Activated CD4-positive, alpha-beta memory T cell treated with anti-CD3 and anti-CD28 coated beads for 36 hours (primary cell): ENCODE measurements at regions not wholly inside any gene's neighbourhood (a gene's known extent, or its start where the extent isn't known, plus 50 kb on each side); places are given as distances from the start of the nearest gene placed in this dataset.
"Not testable (repeated sequence)": the region's sequence is repeated elsewhere in the genome, so short reads cannot be mapped to it uniquely, and the experiment has no call there.

ENCODE experiments used
- CTCF ChIA-PET: fragments of 350-600 bp; sonication (Branson Sonifier 250); formaldehyde crosslinking; loops from one replicate; lab custom pipeline; 2021; ENCODE audit warnings: antibody characterized with exemption, inconsistent platforms; lab: Charles Lee
- POLR2A ChIA-PET: fragments of 350-600 bp; sonication (Branson Sonifier 250); formaldehyde crosslinking; loops from one replicate; lab custom pipeline; 2021; ENCODE audit warnings: antibody characterized with exemption; lab: Charles Lee
- DNase-seq: peaks from one replicate; pipeline ENCODE4 v3.0.0-alpha.2; 2020
- H3K27ac Mint-ChIP-seq: one replicate; pipeline ENCODE4 v1.8.0; 2021; ENCODE audit warnings: mixed read lengths
- H3K27me3 Mint-ChIP-seq: one replicate; pipeline ENCODE4 v1.8.0; 2021; ENCODE audit warnings: mixed read lengths
- H3K36me3 Mint-ChIP-seq: one replicate; pipeline ENCODE4 v1.8.0; 2021; ENCODE audit warnings: mixed read lengths
- H3K4me1 Mint-ChIP-seq: one replicate; pipeline ENCODE4 v1.8.0; 2021; ENCODE audit warnings: low read depth, mixed read lengths
- H3K4me3 Mint-ChIP-seq: one replicate; pipeline ENCODE4 v1.8.0; 2021; ENCODE audit warnings: mild to moderate bottlenecking, mixed read lengths
- H3K9me3 Mint-ChIP-seq: one replicate; pipeline ENCODE4 v1.8.0; 2021; ENCODE audit warnings: mixed read lengths
- intact Hi-C: fragments of 100-400 bp; cut with micrococcal nuclease; formaldehyde crosslinking; loops from one replicate; pipeline ENCODE4 v1.15.1; 2023

DNA sequence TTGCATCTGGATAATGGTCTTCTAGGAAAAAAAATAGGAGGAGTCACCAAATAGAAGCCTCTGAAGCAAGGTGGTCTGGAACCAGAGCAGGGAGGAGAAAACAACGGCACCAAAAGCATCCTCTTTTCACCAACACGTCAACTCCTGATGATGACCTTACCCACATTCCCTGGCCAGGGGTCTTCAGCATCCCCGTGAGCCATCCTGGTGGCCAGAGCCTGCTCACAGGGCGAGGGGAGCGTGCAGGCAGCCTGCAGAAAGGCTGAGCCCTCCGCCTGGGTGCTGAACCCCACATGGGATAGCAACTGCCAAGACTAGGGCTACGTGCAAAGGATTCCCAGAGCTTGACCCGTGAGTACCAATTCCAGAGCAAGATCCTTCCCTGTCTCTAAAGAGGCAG lies 191.0 kb downstream of the NDUFA10 start:
- Mint-ChIP-seq H3K36me3 (no peaks in the 10 kb centered on the region), H3K4me3 (no peak overlapping the region), H3K9me3 (peaks cover 4% of the 10 kb centered on the region), H3K27ac (no peak overlapping the region), H3K4me1 (no peaks in the 10 kb centered on the region), H3K27me3 (no peaks in the 10 kb centered on the region)
- intact Hi-C loops: no loop called here
- ChIA-PET CTCF (no interaction called here), POLR2A (no interaction called here)
- no peak for DNase-seq

DNA sequence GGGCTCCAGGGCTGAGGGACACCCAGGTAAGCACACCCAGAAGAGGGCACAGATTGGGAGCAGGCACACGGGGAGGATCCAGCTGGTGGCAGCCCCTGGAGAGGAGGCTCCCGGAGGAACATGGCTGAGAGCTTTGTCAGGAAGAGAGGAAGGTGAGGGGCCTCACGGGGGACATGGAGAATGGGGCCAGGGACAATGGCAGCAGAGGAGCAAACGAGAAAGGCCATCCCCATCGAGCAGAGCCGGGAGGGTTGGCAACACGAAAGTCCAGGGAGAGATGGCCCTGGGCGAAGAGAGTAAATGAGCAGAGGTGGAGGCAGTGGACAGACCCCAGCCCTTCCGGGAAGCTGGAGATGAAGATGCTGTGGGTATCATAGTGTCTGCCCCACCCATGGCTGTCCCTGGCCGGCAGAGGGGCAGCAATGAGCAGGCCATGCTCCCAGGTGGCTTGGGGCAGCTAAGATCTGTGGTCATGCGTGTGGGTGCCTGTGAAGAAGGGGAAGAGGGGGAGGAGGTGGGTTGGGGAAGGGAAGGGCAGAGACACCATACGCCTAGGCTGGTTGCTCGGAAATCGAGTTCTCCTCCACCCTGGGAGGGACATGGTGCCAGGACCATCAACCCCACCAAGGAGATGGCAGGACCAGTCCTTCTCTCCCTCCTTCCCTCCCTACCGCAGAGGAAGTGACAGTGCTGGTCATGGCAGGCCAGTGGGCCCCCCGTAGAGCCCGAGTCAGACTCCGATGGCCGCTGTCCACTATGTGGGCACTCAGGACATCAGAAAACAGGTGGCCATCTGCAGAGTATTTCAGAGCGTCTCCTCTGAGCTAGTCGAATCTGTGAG lies 191.7 kb downstream of the NDUFA10 start:
- H3K9me3 Mint-ChIP-seq: peaks cover 4% of the 10 kb centered on the region
- no peak overlapping the region for H3K27ac Mint-ChIP-seq
- H3K27me3 Mint-ChIP-seq: no peaks in the 10 kb centered on the region
- intact Hi-C loops: no loop called here
- ChIA-PET CTCF (no interaction called here), POLR2A (no interaction called here)
- no peak overlapping the region for H3K4me3 Mint-ChIP-seq
- H3K4me1 Mint-ChIP-seq: no peaks in the 10 kb centered on the region
- no peak for DNase-seq
- H3K36me3 Mint-ChIP-seq: no peaks in the 10 kb centered on the region

DNA sequence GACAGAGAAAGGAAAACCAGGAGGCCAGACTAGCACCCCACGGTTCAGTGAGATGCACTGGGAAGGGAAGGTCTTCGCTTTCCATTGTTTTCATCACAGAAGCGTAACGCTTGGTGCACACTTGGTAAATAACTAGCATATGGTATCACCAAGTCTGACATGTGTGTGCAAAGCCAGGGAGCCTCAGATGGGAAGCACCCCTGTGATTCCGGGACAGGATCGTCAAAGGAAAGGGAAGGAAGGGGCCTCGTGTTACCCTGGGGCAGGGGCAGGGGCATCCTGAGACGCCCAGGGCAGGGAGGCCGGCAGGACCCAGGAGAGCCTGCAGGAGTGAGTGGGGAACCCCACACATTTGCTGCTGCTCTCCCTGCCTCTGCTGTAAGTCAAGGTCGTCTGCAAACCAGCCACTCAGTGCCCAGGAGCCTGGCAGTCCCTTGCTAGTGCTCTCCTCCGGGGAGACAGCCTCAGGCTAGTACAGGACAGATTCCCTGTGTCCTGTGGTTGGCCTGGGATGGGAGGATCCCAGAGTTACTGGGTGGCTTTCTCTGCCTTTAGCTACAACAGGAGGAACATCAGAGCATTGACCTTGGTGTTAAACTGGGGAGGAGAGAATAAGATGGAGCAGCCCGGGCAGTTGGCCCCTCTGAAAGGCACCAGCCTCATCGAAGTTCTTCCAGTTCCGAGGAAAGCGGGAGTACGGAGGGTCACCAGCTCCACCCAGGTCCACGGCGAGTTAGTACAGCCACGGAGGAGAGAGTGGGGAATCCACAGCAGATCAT lies 192.5 kb downstream of the NDUFA10 start:
- Mint-ChIP-seq H3K36me3 (no peaks in the 10 kb centered on the region), H3K9me3 (peaks cover 4% of the 10 kb centered on the region), H3K4me1 (no peaks in the 10 kb centered on the region), H3K4me3 (no peak overlapping the region), H3K27ac (no peak overlapping the region), H3K27me3 (no peaks in the 10 kb centered on the region)
- ChIA-PET POLR2A (no interaction called here), CTCF (no interaction called here)
- intact Hi-C loops: no loop called here
- no peak for DNase-seq

DNA sequence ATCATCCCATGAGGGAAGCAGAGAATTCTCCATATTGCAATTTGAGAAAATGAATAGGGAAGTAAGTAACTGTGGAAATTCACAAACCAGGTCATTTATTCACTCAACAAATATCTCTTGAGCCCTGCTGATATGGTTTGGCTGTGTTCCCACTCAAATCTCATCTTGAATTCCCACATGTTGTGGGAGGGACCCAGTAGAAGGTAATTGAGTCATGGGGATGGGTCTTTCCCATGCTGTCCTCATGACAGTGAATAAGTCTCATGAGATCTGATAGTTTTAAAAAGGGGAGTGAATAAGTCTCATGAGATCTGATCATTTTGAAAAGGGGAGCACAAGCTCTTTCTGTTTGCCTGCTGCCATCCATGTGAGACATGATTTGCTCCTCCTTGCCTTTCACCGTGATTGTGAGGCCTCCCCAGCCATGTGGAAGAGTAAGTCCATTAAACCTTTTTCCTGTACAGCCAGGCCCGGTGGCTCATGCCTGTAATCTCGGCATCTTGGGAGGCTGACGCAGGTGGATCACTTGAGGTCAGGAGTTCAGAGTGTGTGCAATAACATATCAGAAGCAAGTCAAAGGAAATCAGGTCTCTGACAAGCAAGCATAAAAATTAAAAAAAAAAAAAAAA lies 193.2 kb downstream of the NDUFA10 start:
- DNase-seq: no peak
- H3K9me3 Mint-ChIP-seq: peaks cover 2% of the 10 kb centered on the region
- H3K27ac Mint-ChIP-seq: no peak overlapping the region
- intact Hi-C loops: no loop called here
- ChIA-PET POLR2A (no interaction called here), CTCF (no interaction called here)
- no peaks in the 10 kb centered on the region for H3K27me3 Mint-ChIP-seq
- H3K4me3 Mint-ChIP-seq: no peak overlapping the region
- H3K4me1 Mint-ChIP-seq: no peaks in the 10 kb centered on the region
- no peaks in the 10 kb centered on the region for H3K36me3 Mint-ChIP-seq

DNA sequence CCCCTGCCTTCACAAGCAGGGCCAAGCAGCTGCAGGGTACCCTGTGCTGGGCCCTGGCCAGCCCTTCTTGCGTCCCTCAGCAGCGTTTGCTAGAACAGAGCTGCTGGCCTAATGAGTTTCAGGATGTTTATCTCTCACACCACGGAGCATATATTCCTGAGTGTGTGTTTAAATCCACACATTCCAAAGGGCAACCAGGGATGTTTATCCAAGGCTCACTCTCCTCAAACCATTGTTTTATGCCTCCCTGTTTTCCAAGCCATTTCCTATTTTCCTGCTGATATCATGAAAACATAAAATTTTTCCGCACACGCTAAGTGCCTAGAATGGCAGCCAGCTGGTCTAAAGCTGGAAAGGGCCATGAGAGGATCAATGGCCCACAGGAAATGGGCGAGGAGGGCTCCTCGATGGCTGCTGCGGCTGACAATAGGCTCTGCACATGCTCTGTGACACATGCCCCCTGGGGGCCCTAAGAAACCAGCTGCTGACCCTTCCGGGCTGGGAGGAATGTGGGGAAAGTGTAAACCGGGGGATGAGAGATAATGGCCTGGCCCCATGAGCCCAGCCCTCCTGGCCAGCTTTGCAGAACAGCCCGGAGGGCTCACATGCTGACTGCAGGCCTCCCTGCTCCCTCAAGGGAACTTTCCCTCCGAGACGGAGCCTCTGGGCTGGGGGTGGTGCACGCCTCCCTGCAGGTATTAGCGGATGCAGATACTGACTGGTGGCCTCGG lies 194.0 kb downstream of the NDUFA10 start:
- POLR2A ChIA-PET: no interaction called here
- intact Hi-C loops: no loop called here
- H3K27me3 Mint-ChIP-seq: no peaks in the 10 kb centered on the region
- no peaks in the 10 kb centered on the region for H3K4me1 Mint-ChIP-seq
- no peak for DNase-seq
- no peaks in the 10 kb centered on the region for H3K9me3 Mint-ChIP-seq
- H3K4me3 Mint-ChIP-seq: no peak overlapping the region
- no peak overlapping the region for H3K27ac Mint-ChIP-seq
- CTCF ChIA-PET: no interaction called here
- no peaks in the 10 kb centered on the region for H3K36me3 Mint-ChIP-seq

DNA sequence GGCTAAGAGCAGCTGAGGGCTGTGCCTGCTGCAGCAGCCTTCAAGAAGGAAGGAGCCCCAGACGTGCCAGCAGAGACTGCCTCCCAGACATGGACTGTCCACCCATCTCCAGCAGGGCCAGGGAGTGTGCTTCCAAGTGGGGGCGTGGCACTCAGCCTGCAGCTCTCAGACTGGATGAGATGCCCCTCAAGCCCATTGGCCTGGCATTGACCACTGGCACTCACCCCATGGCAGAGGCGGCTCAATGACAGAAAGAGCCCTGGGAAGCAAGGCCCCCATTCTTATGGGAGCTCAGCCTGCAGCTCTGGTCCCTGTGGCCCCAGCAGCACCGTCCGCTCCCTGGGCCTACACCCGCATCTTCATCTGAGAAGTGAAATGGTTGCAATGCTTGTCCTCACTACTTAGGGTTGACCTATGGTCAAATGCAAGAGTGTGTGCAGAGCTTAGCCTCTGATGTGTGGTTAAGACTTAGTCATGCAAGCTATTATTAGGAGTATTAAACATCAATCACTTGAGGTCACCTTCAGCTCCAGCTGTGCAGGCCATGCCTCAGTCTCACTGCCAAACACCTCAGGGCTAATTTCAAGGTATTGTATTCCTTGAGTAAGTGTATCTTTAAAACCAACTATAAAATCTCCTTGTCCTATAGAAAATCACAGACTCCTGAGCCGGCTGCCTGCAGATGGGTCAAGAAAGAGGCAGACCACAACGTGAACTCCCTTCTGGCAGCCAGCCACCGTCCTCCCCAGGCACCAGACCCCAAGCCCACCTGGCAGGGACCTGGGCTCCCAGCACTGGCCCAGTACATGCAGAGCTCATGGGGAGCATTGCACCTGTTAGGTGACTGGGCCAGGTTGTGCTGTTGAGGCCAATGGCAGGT lies 194.8 kb downstream of the NDUFA10 start:
- intact Hi-C loops: no loop called here
- no peaks in the 10 kb centered on the region for H3K27me3 Mint-ChIP-seq

DNA sequence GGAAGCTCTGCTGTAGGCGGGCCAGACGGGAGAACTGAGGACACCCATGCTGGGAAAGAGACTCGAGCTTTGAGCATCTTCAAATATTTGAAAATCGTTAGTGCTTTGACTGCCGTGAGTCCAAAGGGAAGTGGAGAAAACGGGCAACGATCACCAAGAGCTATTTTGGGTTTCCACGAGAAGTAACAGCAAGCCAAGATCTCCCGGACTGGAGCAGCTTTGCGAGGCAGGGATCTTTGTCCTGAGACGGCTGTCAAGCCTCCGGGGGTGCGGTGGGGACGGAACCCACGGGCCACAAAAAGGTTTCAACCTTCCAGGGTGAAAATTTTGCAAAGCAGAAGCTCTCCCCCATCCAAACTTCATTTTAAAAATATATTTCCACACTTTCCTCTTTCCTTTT lies 195.8 kb downstream of the NDUFA10 start:
- Mint-ChIP-seq H3K27me3 (peaks cover under 1% of the 10 kb centered on the region), H3K27ac (no peak overlapping the region)
- CTCF ChIA-PET: no interaction called here

More for the DNA sequence above, 194.8 kb downstream of the NDUFA10 start:
- H3K36me3 Mint-ChIP-seq: no peaks in the 10 kb centered on the region
- H3K4me1 Mint-ChIP-seq: no peaks in the 10 kb centered on the region
- H3K27ac Mint-ChIP-seq: no peak overlapping the region
- no peak for DNase-seq
- ChIA-PET CTCF (no interaction called here), POLR2A (no interaction called here)
- H3K9me3 Mint-ChIP-seq: no peaks in the 10 kb centered on the region
- H3K4me3 Mint-ChIP-seq: no peak overlapping the region

DNA sequence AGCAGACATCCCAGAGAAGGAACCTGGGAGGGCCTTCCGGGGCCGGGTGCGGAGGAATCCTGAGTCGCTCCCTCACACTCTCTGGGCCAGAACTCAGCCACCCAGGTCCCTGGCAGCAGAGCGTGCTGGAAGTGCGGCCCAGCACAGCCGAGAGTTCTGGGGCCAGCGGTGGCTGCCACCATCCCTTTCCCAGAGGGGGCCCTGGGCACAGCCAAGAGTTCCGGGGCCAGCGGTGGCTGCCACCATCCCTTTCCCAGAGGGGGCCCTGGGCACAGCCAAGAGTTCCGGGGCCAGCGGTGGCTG lies 196.2 kb downstream of the NDUFA10 start:
- POLR2A ChIA-PET, CTCF ChIA-PET, H3K4me3 Mint-ChIP-seq: not testable (repeated sequence)

More for the DNA sequence above, 195.8 kb downstream of the NDUFA10 start:
- Mint-ChIP-seq H3K36me3 (no peaks in the 10 kb centered on the region), H3K4me3 (no peak overlapping the region), H3K9me3 (no peaks in the 10 kb centered on the region), H3K4me1 (no peaks in the 10 kb centered on the region)
- no peak for DNase-seq
- intact Hi-C loops: no loop called here
- POLR2A ChIA-PET: no interaction called here

DNA sequence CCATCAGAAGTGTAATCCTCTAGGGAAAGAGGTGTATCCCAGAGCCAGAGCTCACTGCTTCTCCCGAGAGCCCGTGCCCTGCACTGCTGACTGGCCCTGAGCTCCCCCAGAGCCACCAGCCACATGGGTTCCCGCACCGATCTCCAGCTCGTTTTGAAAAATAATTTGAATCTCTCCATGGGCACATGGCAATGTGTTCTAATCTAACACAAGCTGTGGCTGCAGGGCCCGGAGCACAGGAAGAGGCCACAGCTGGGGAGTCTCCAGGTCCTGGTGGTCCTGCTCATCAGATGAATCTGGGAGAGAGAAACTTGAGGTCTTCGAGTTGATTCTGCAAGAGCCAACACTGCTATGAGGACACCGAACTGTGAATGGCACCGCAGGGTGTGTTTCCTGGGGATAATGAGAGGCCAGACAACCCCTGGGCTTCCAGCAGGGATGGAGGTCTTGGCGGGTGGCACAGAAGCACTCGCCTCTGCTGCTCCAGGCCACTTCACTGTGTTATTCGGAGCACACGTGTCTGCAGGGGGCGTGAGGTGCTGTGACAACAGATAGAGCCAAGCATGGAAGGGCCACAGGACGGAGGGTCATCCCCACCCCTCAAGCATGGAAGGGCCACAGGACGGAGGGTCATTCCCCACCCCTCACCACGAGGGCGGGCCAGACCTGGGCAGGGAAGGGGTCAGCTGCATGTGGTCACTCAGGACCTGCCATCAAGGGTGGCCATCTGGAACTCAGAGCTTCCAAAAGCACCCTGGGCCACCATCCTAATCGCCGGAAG lies 196.8 kb downstream of the NDUFA10 start:
- CTCF ChIA-PET: no interaction called here
- Mint-ChIP-seq H3K27ac (no peak overlapping the region), H3K4me1 (no peaks in the 10 kb centered on the region), H3K4me3 (no peak overlapping the region), H3K36me3 (no peaks in the 10 kb centered on the region), H3K9me3 (no peaks in the 10 kb centered on the region), H3K27me3 (peaks cover 2% of the 10 kb centered on the region)
- DNase-seq: no peak
- POLR2A ChIA-PET: no interaction called here
- intact Hi-C loops: no loop called here

More for the DNA sequence above, 196.2 kb downstream of the NDUFA10 start:
- DNase-seq, H3K9me3 Mint-ChIP-seq, H3K36me3 Mint-ChIP-seq, intact Hi-C loops, H3K27ac Mint-ChIP-seq, H3K4me1 Mint-ChIP-seq, H3K27me3 Mint-ChIP-seq: not testable (repeated sequence)

DNA sequence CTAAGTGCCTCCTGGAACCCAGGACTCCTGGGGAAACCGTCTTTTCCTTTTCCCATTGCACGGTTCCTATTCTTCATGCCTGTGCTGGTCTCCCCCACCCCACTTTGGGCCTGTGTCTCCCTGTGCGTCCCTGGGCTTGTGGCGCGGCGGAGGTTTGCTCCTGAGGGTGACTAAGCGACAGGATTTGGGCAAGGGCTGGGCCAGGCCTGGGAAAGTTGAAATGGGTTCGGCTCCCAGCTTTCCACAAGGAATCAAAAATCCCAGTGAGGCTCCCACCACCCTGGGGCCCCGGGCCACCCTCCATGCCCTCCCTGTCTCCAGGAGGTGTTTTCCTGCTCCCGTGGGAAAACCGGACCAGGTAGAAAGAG lies 197.6 kb downstream of the NDUFA10 start:
- CTCF ChIA-PET: no interaction called here
- no peak overlapping the region for H3K27ac Mint-ChIP-seq
- peaks cover 2% of the 10 kb centered on the region for H3K4me1 Mint-ChIP-seq
- POLR2A ChIA-PET: no interaction called here
- no peak overlapping the region for H3K4me3 Mint-ChIP-seq
- peaks cover 2% of the 10 kb centered on the region for H3K27me3 Mint-ChIP-seq
- DNase-seq: no peak
- intact Hi-C loops: no loop called here
- H3K36me3 Mint-ChIP-seq: no peaks in the 10 kb centered on the region
- H3K9me3 Mint-ChIP-seq: no peaks in the 10 kb centered on the region
